Neural crest cell (in vitro differentiated cells): ENCODE measurements at regions not wholly inside any gene's neighbourhood (a gene's known extent, or its start where the extent isn't known, plus 50 kb on each side); places are given as distances from the start of the nearest gene placed in this dataset.

Source experiments
- DNase-seq: peaks from one replicate; pipeline ENCODE4 v3.0.0; 2021; ENCODE audit warnings: low read depth, mixed read lengths, low spot score
- H3K27ac Mint-ChIP-seq: one replicate; pipeline ENCODE4 v1.8.0; 2021; ENCODE audit warnings: mild to moderate bottlenecking, mixed read lengths; ENCODE audit not compliant: unreplicated experiment
- H3K27me3 Mint-ChIP-seq: 2 replicates; pipeline ENCODE4 v1.8.0; 2021; ENCODE audit warnings: low read depth, mild to moderate bottlenecking, mixed read lengths
- H3K36me3 Mint-ChIP-seq: 2 replicates; pipeline ENCODE4 v1.8.0; 2021; ENCODE audit warnings: low read depth, mild to moderate bottlenecking, mixed read lengths
- H3K4me1 Mint-ChIP-seq: 2 replicates; pipeline ENCODE4 v1.8.0; 2021; ENCODE audit warnings: mixed read lengths
- H3K4me3 Mint-ChIP-seq: one replicate; pipeline ENCODE4 v1.8.0; 2021; ENCODE audit warnings: mild to moderate bottlenecking, mixed read lengths
- H3K9me3 Mint-ChIP-seq: 2 replicates; pipeline ENCODE4 v1.8.0; 2021; ENCODE audit warnings: mixed read lengths
- CTCF ChIP-seq: fragments of 200-600 bp; sonication (generic); conservative IDR thresholded peaks from 2 replicates; pipeline ENCODE4 v1.5.0; 2021; ENCODE audit warnings: antibody characterized with exemption, mild to moderate bottlenecking

GRCh38 chr7:25835197-25835596, 316.8 kb upstream of the NFE2L3 start:
- peaks cover 40% of the 10 kb centered on the region for H3K4me1 Mint-ChIP-seq
- no peak for TF ChIP-seq CTCF
- no peak overlapping the region for H3K27ac Mint-ChIP-seq
- no peak for DNase-seq
- peaks cover 36% of the 10 kb centered on the region for H3K27me3 Mint-ChIP-seq
- H3K36me3 Mint-ChIP-seq, result no peaks in the 10 kb centered on the region
- no peak overlapping the region for H3K4me3 Mint-ChIP-seq
- H3K9me3 Mint-ChIP-seq, result peaks cover 4% of the 10 kb centered on the region

- H3K27ac Mint-ChIP-seq, result no peak overlapping the region
- peak; percentile 56 for TF ChIP-seq CTCF
- H3K4me1 Mint-ChIP-seq, result peaks cover 20% of the 10 kb centered on the region
- H3K36me3 Mint-ChIP-seq, result no peaks in the 10 kb centered on the region
- DNase-seq, result no peak
- H3K4me3 Mint-ChIP-seq, result no peak overlapping the region
- peaks cover 14% of the 10 kb centered on the region for H3K27me3 Mint-ChIP-seq
- peaks cover 4% of the 10 kb centered on the region for H3K9me3 Mint-ChIP-seq
Observed at GRCh38 chr7:25839084-25839769, 312.8 kb upstream of the NFE2L3 start.

- Mint-ChIP-seq H3K4me1 (peaks cover 20% of the 10 kb centered on the region), H3K36me3 (no peaks in the 10 kb centered on the region), H3K27ac (no peak overlapping the region), H3K9me3 (peaks cover 4% of the 10 kb centered on the region), H3K27me3 (peaks cover 10% of the 10 kb centered on the region), H3K4me3 (no peak overlapping the region)
- TF ChIP-seq CTCF, result no peak
- no peak for DNase-seq
Observed at GRCh38 chr7:25840209-25840792, 311.7 kb upstream of the NFE2L3 start.

- Mint-ChIP-seq H3K9me3 (peaks cover 4% of the 10 kb centered on the region), H3K4me1 (peaks cover 22% of the 10 kb centered on the region), H3K27me3 (peaks cover 7% of the 10 kb centered on the region), H3K4me3 (no peak overlapping the region), H3K36me3 (no peaks in the 10 kb centered on the region), H3K27ac (no peak overlapping the region)
- TF ChIP-seq CTCF, result no peak
- no peak for DNase-seq
Observed at GRCh38 chr7:25841575-25841974, 310.4 kb upstream of the NFE2L3 start.

- Mint-ChIP-seq H3K36me3 (no peaks in the 10 kb centered on the region), H3K9me3 (peaks cover 4% of the 10 kb centered on the region), H3K27ac (peak overlapping the region; percentile 38), H3K4me1 (peaks cover 29% of the 10 kb centered on the region), H3K4me3 (no peak overlapping the region), H3K27me3 (peaks cover 3% of the 10 kb centered on the region)
- no peak for TF ChIP-seq CTCF
- no peak for DNase-seq
Observed at GRCh38 chr7:25842201-25842733, 309.7 kb upstream of the NFE2L3 start.
